ENCODE measurements at regions not wholly inside any gene's neighbourhood (a gene's known extent, or its start where the extent isn't known, plus 50 kb on each side); places are given as distances from the start of the nearest gene placed in this dataset.

GRCh38 chr12:92493816-92494215 lies 209.0 kb upstream of the PLEKHG7 start:
- TF ChIP-seq POLR2A (IDR thresholded peaks at IDR 0.05) (no peak), POLR2AphosphoS5 (IDR thresholded peaks at IDR 0.05; ENCODE audit: insufficient read depth in 1 of 2, low read depth in 1 of 2) (no peak)
